Neural cell (in vitro differentiated cells): ENCODE measurements at regions not wholly inside any gene's neighbourhood (a gene's known extent, or its start where the extent isn't known, plus 50 kb on each side); places are given as distances from the start of the nearest gene placed in this dataset.
A peak's percentile ranks its signal among the peaks of the same experiment; 100 is the strongest.

ENCODE experiments used
- CTCF ChIP-seq: fragments of 450-650 bp; IDR thresholded peaks from 2 replicates; pipeline ENCODE4 v1.5.1; 2014; ENCODE audit warnings: antibody characterized with exemption, mild to moderate bottlenecking, moderate library complexity; ENCODE audit not compliant: poor library complexity, severe bottlenecking
- EP300 ChIP-seq: fragments of 450-650 bp; conservative IDR thresholded peaks from 2 replicates; pipeline ENCODE4 v1.6.1; 2014; ENCODE audit warnings: antibody characterized with exemption, mild to moderate bottlenecking, moderate library complexity; ENCODE audit not compliant: poor library complexity, severe bottlenecking
- EZH2 ChIP-seq: fragments of 200-600, 300-800 bp; shearing (Covaris generic), sonication (generic); IDR thresholded peaks from 2 replicates; pipeline ENCODE4 v1.6.1; 2014; ENCODE audit warnings: antibody characterized with exemption, low read length, borderline replicate concordance, mild to moderate bottlenecking; ENCODE audit not compliant: insufficient read depth, poor library complexity, severe bottlenecking
- REST ChIP-seq: IDR thresholded peaks from 2 replicates; pipeline ENCODE4 v1.6.1; 2012; ENCODE audit warnings: borderline replicate concordance
- TAF1 ChIP-seq: IDR thresholded peaks from 2 replicates; pipeline ENCODE4 v1.6.1; 2012; ENCODE audit warnings: low read depth

DNA sequence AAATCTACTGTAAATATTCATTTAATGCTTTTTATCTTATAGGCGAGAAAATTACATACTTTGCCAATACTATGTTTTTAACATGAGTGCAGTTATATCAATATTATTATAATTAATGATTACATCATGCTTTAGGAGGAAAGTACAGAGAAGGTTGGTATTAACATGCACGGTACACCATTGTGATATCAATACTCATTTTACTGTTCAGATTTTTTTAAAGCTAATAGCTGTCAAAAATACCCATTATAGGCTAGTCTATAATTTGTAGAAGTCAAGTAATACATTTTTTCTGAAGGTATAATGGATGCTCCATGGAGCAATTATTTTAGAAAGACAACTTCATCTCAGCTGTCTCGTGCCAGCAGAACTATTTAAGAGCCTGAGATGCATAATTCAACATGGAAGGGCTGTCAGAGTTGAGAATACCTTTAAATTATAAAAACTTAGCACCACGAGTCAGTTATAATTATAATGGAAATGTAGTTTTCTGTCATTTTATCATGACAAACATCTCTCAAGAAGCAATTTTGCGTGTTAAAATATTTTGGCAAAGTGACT is 1641.7 kb upstream of the ACVR2A start:
- no peak for TF ChIP-seq CTCF
- no peak for TF ChIP-seq TAF1
- TF ChIP-seq EP300, result peak; percentile 97
- TF ChIP-seq EZH2, result no peak
- no peak for TF ChIP-seq REST
